ENCODE measurements at regions not wholly inside any gene's neighbourhood (a gene's known extent, or its start where the extent isn't known, plus 50 kb on each side); places are given as distances from the start of the nearest gene placed in this dataset.

DNA sequence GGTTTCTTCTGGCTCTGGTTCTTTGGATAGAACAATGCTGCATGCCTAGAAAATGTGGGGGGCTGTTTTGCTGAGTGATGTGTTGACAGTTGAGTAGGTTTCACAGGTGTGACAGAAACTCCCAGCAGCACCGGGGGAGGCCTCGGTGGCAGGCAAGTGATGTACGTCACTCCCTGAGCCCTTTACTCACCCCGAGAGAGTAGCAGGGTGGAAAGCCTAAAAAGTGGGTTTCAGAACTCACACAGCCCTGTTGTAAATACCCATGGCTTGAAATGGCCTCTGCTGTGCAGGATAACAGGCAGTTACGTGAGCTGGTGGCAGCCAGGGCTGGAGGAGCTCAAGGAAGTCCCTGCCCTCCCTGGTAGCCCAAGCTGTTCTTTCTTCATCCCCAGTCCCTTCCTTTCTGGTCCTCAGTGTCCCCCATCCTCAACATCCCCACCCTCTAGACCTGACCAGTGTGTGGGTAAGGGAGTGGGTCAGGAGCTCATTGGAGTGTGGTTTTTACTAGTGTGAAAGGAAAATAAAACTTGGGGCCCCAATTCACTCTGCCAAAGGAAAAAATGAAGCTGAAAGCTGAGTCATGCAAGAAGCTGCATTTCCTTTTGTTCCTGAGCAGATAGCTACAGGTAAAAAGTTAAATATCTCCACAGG lies 258.1 kb downstream of the STK31 start:
- DNase-seq = no peak
- Histone ChIP-seq H3K9me3 (no peaks in the 10 kb centered on the region), H3K36me3 (ENCODE audit: insufficient read depth in 1 of 2, low read depth in 1 of 2) (no peaks in the 10 kb centered on the region), H3K27ac (no peak overlapping the region), H3K4me3 (no peak overlapping the region), H3K4me1 (no peaks in the 10 kb centered on the region), H3K27me3 (ENCODE audit: insufficient read depth in 3 of 3, low read length in 2 of 3) (no peaks in the 10 kb centered on the region)
- intact Hi-C loops (cut with DNase I) = no loop called here
- 28 to 41% (median 29%) methylated on average over 5 of the region's 5 CpGs for WGBS, 3 donors
- TF ChIP-seq, protein P1, sequence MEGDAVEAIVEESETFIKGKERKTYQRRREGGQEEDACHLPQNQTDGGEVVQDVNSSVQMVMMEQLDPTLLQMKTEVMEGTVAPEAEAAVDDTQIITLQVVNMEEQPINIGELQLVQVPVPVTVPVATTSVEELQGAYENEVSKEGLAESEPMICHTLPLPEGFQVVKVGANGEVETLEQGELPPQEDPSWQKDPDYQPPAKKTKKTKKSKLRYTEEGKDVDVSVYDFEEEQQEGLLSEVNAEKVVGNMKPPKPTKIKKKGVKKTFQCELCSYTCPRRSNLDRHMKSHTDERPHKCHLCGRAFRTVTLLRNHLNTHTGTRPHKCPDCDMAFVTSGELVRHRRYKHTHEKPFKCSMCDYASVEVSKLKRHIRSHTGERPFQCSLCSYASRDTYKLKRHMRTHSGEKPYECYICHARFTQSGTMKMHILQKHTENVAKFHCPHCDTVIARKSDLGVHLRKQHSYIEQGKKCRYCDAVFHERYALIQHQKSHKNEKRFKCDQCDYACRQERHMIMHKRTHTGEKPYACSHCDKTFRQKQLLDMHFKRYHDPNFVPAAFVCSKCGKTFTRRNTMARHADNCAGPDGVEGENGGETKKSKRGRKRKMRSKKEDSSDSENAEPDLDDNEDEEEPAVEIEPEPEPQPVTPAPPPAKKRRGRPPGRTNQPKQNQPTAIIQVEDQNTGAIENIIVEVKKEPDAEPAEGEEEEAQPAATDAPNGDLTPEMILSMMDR (IDR thresholded peaks at IDR 0.05) = no peak
- no peak for ATAC-seq

- Histone ChIP-seq H3K27me3 (ENCODE audit: insufficient read depth in 3 of 3, low read length in 2 of 3) (no peaks in the 10 kb centered on the region), H3K27ac (no peak overlapping the region), H3K9me3 (no peaks in the 10 kb centered on the region), H3K4me1 (no peaks in the 10 kb centered on the region), H3K36me3 (ENCODE audit: insufficient read depth in 1 of 2, low read depth in 1 of 2) (no peaks in the 10 kb centered on the region), H3K4me3 (no peak overlapping the region)
- DNase-seq = no peak
- no peak for ATAC-seq
- intact Hi-C loops (cut with DNase I) = no loop called here
- TF ChIP-seq, protein P1 (IDR thresholded peaks at IDR 0.05) = no peak
- 37 to 53% (median 49%) methylated on average over 2 of the region's 2 CpGs for WGBS, 3 donors
Measured at GRCh38 chr7:23968791-23969190, 258.8 kb downstream of the STK31 start.

DNA sequence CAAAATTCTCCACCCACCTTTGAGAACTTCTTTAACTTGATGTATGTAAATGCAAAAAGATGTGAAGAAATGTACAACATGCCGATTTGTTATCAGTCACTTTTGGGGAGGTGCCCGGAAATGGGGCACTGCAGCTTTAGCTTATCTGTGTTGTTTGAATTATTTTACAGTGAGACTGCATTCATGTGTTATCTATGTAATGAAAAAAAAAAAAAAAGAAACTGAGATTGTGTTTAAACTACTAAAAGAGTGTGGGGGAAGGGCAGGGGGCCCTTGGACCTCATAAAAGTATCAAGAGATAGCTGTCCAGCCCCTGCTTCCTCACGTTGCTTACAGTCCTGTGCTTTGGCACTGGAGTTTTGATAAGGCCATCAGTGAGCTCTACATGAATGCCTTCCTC lies 259.4 kb downstream of the STK31 start:
- WGBS, 3 donors = 78 to 82% (median 81%) methylated on average over 3 of the region's 3 CpGs
- no peaks in the 10 kb centered on the region for H3K36me3 ChIP-seq (ENCODE audit: insufficient read depth in 1 of 2, low read depth in 1 of 2)
- peaks cover 2% of the 10 kb centered on the region for H3K9me3 ChIP-seq
- intact Hi-C loops (cut with DNase I) = no loop called here
- H3K27ac ChIP-seq = no peak overlapping the region
- TF ChIP-seq, protein P1 (IDR thresholded peaks at IDR 0.05) = no peak
- ATAC-seq (no peak), DNase-seq (no peak)
- H3K27me3 ChIP-seq (ENCODE audit: insufficient read depth in 3 of 3, low read length in 2 of 3) = no peaks in the 10 kb centered on the region
- H3K4me3 ChIP-seq = no peak overlapping the region
- no peaks in the 10 kb centered on the region for H3K4me1 ChIP-seq

DNA sequence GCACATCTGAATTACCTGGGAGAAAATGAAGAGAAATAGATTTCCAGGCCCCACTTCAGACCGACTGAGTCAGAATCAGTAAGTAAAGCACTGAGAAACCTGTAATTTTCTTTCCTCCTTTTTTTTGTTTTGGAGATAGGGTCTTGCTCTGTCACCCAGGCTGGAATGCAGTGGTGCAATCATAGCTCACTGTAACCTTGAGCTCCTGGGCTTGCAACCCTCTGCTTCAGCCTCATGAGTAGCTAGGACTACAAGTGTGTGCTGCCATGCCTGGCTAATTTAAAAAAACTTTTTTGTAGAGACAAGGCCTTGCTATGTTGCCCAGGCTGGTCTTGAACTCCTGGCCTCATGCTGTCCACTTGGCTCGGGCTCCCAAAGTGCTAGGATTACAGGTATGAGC lies 260.2 kb downstream of the STK31 start:
- H3K36me3 ChIP-seq (ENCODE audit: insufficient read depth in 1 of 2, low read depth in 1 of 2) = no peaks in the 10 kb centered on the region

More for the DNA sequence above, 260.2 kb downstream of the STK31 start:
- Histone ChIP-seq H3K9me3 (peaks cover 2% of the 10 kb centered on the region), H3K4me1 (no peaks in the 10 kb centered on the region), H3K27ac (no peak overlapping the region), H3K4me3 (no peak overlapping the region), H3K27me3 (ENCODE audit: insufficient read depth in 3 of 3, low read length in 2 of 3) (no peaks in the 10 kb centered on the region)
- intact Hi-C loops (cut with DNase I) = no loop called here
- 82 to 91% (median 89%) methylated on average over 2 of the region's 2 CpGs for WGBS, 3 donors
- DNase-seq (no peak), ATAC-seq (no peak)
- TF ChIP-seq, protein P1 (IDR thresholded peaks at IDR 0.05) = no peak

Data from psoas muscle (tissue), 7 donors.